SK-N-SH (cell line): ENCODE measurements at regions not wholly inside any gene's neighbourhood (a gene's known extent, or its start where the extent isn't known, plus 50 kb on each side); places are given as distances from the start of the nearest gene placed in this dataset.

ENCODE experiments used
- CTCF ChIA-PET: fragments of 300-600, 350-600 bp; formaldehyde crosslinking; extraction: SDS; loops from one replicate; lab custom pipeline; 2021; lab: Yijun Ruan, JAX
- POLR2A ChIA-PET: fragments of 350-600 bp; sonication (Branson Sonifier 250); formaldehyde crosslinking; extraction: SDS; loops from one replicate; lab custom pipeline; 2020; ENCODE audit warnings: antibody characterized with exemption, inconsistent platforms; lab: Yijun Ruan, JAX
- DNase-seq: peaks from one replicate; pipeline ENCODE4 v3.0.0; 2012
- H2AFZ ChIP-seq: fragments of 200-600 bp; sonication (generic); 2 replicates; pipeline ENCODE4 v1.8.1; 2016; ENCODE audit warnings: antibody characterized with exemption, mild to moderate bottlenecking, low read depth
- H3F3A ChIP-seq: fragments of 200-600 bp; sonication (generic); replicated peaks from 2 replicates; pipeline ENCODE3; 2016; ENCODE audit warnings: antibody characterized with exemption, mild to moderate bottlenecking; ENCODE audit not compliant: insufficient read depth
- H3K27ac ChIP-seq, 2 experiments: fragments of 200-500 bp in 1 of 2; fragments of 200-600 bp in 1 of 2; sonication (Bioruptor generic) in 1 of 2; sonication (generic), shearing (Covaris generic) in 1 of 2; 2 replicates each; pipeline versions ENCODE4 v1.5.1 to v1.6.1; 2014 to 2016; ENCODE audit warnings: low read depth in 2 of 2, inconsistent platforms in 1 of 2, low read length in 1 of 2, mild to moderate bottlenecking in 1 of 2, mixed read lengths in 1 of 2
- H3K27me3 ChIP-seq: fragments of 200-600 bp; sonication (generic), shearing (Covaris generic); 2 replicates; pipeline ENCODE4 v1.6.1; 2016; ENCODE audit warnings: mixed run types; ENCODE audit not compliant: insufficient read depth
- H3K36me3 ChIP-seq, 2 experiments: fragments of 200-500 bp in 1 of 2; fragments of 200-600 bp in 1 of 2; sonication (Bioruptor generic) in 1 of 2; sonication (generic) in 1 of 2; replicated peaks in 1 of 2; 2 replicates each; pipeline versions ENCODE3 to v1.5.1; 2014 to 2016; ENCODE audit warnings: low read length in 1 of 2, mild to moderate bottlenecking in 1 of 2; ENCODE audit not compliant: insufficient read depth in 2 of 2, control insufficient read depth in 1 of 2
- H3K4me1 ChIP-seq, 2 experiments: fragments of 200-500 bp in 1 of 2; fragments of 200-600 bp in 1 of 2; sonication (Bioruptor generic) in 1 of 2; sonication (generic), shearing (Covaris generic) in 1 of 2; 2 replicates each; pipeline versions ENCODE4 v1.5.1 to v1.6.1; 2014 to 2016; ENCODE audit warnings: low read depth in 1 of 2, low read length in 1 of 2, mixed run types in 1 of 2; ENCODE audit not compliant: insufficient read depth in 2 of 2, control insufficient read depth in 1 of 2
- H3K4me2 ChIP-seq: fragments of 200-600 bp; sonication (generic), shearing (Covaris generic); 2 replicates; pipeline ENCODE4 v1.6.1; 2017; ENCODE audit warnings: mixed run types
- H3K4me3 ChIP-seq, 2 experiments: fragments of 200-500 bp in 1 of 2; fragments of 200-600 bp in 1 of 2; sonication (Bioruptor generic) in 1 of 2; sonication (generic), shearing (Covaris generic) in 1 of 2; 2 replicates each; pipeline versions ENCODE4 v1.5.1 to v1.8.1; 2014 to 2016; ENCODE audit warnings: low read depth in 2 of 2, inconsistent platforms in 1 of 2, low read length in 1 of 2, mild to moderate bottlenecking in 1 of 2, mixed read lengths in 1 of 2, moderate library complexity in 1 of 2
- H3K79me2 ChIP-seq: fragments of 200-600 bp; sonication (generic); 2 replicates; pipeline ENCODE4 v1.8.1; 2017; ENCODE audit warnings: mild to moderate bottlenecking; ENCODE audit not compliant: insufficient read depth
- H3K9ac ChIP-seq: fragments of 200-600 bp; sonication (generic); 2 replicates; pipeline ENCODE4 v1.6.1; 2017; ENCODE audit warnings: mixed run types
- H3K9me2 ChIP-seq: fragments of 200-600 bp; sonication (generic); 2 replicates; pipeline ENCODE4 v1.6.1; 2017; ENCODE audit warnings: mixed run types
- H3K9me3 ChIP-seq: fragments of 200-600 bp; sonication (generic); 2 replicates; pipeline ENCODE4 v1.6.1; 2017; ENCODE audit warnings: mixed run types, mild to moderate bottlenecking, moderate library complexity
- H4K20me1 ChIP-seq: fragments of 200-600 bp; sonication (generic); 2 replicates; pipeline ENCODE4 v1.6.1; 2017; ENCODE audit warnings: mild to moderate bottlenecking, mixed run types; ENCODE audit not compliant: insufficient read depth
- CHD2 ChIP-seq: fragments of 150-350 bp; IDR thresholded peaks from 2 replicates; pipeline ENCODE4 v1.6.1; 2018; ENCODE audit warnings: low read length; ENCODE audit not compliant: partially characterized antibody
- FOSL2 ChIP-seq: IDR thresholded peaks from 2 replicates; pipeline ENCODE4 v1.4.0; 2012; ENCODE audit warnings: low read depth, mild to moderate bottlenecking, moderate library complexity, borderline replicate concordance
- FOXM1 ChIP-seq: IDR thresholded peaks from 2 replicates; pipeline ENCODE4 v1.4.0; 2012; ENCODE audit warnings: low read depth, mild to moderate bottlenecking
- IRF3 ChIP-seq: fragments of 150-350 bp; IDR thresholded peaks from 2 replicates; pipeline ENCODE4 v1.6.1; 2016; ENCODE audit warnings: mild to moderate bottlenecking, low read depth, low read length
- MAX ChIP-seq: IDR thresholded peaks from 2 replicates; pipeline ENCODE4 v1.4.0; 2012; ENCODE audit warnings: low read depth
- MEF2A ChIP-seq: IDR thresholded peaks from 2 replicates; pipeline ENCODE4 v1.4.0; 2012; ENCODE audit warnings: low read depth, borderline replicate concordance
- NFIC ChIP-seq: IDR thresholded peaks from 2 replicates; pipeline ENCODE4 v1.4.0; 2012; ENCODE audit warnings: borderline replicate concordance
- NRF1 ChIP-seq: IDR thresholded peaks from 2 replicates; pipeline ENCODE4 v1.6.1; 2012; ENCODE audit warnings: low read depth, mild to moderate bottlenecking, low read length
- PBX3 ChIP-seq: IDR thresholded peaks from 2 replicates; pipeline ENCODE4; 2012
- RAD21 ChIP-seq: IDR thresholded peaks from 2 replicates; pipeline ENCODE4 v1.6.1; 2012; ENCODE audit warnings: mild to moderate bottlenecking, low read length
- REST ChIP-seq: IDR thresholded peaks from 2 replicates; pipeline ENCODE4 v1.6.1; 2012; ENCODE audit warnings: mild to moderate bottlenecking, low read depth, low read length, moderate library complexity
- RFX5 ChIP-seq: IDR thresholded peaks from 2 replicates; pipeline ENCODE4 v1.6.1; 2012; ENCODE audit warnings: mild to moderate bottlenecking, improper control_type of control experiment, low read length
- SIN3A ChIP-seq: IDR thresholded peaks from 2 replicates; pipeline ENCODE4 v1.6.1; 2012; ENCODE audit warnings: low read depth, mild to moderate bottlenecking, low read length, moderate library complexity, borderline replicate concordance
- TAF1 ChIP-seq: IDR thresholded peaks from 2 replicates; pipeline ENCODE4 v1.6.1; 2012; ENCODE audit warnings: low read depth, mild to moderate bottlenecking, low read length, moderate library complexity, borderline replicate concordance
- TEAD4 ChIP-seq: IDR thresholded peaks from 2 replicates; pipeline ENCODE4 v1.4.0; 2012; ENCODE audit warnings: mild to moderate bottlenecking, borderline replicate concordance; ENCODE audit not compliant: insufficient read depth
- USF1 ChIP-seq: IDR thresholded peaks from 2 replicates; pipeline ENCODE4 v1.4.0; 2012; ENCODE audit warnings: low read depth, borderline replicate concordance
- USF2 ChIP-seq: fragments of 150-350 bp; IDR thresholded peaks from 2 replicates; pipeline ENCODE4 v1.6.1; 2017; ENCODE audit warnings: antibody characterized with exemption, low read length, low read depth, borderline replicate concordance
- YY1 ChIP-seq: IDR thresholded peaks from 2 replicates; pipeline ENCODE4 v1.4.0; 2012; ENCODE audit warnings: low read depth, mild to moderate bottlenecking
- ZBTB33 ChIP-seq: IDR thresholded peaks from 2 replicates; pipeline ENCODE4 v1.4.0; 2012; ENCODE audit warnings: low read depth, borderline replicate concordance
- WGBS: methylation state at CpG from one replicate; pipeline ENCODE4 v1.1.6; 2017; ENCODE audit warnings: low lambda C conversion rate; 5-methylcytosine and 5-hydroxymethylcytosine counted together

- no peaks in the 10 kb centered on the region for H3F3A ChIP-seq
- DNase-seq = no peak
- no peaks in the 10 kb centered on the region for H3K36me3 ChIP-seq
- H3K9ac ChIP-seq = no peak overlapping the region
- no peaks in the 10 kb centered on the region for H3K4me1 ChIP-seq
- H3K27ac ChIP-seq = no peak overlapping the region
- 7% methylated on average over 5 of the region's 5 CpGs for WGBS
- no peaks in the 10 kb centered on the region for H3K79me2 ChIP-seq
- H3K4me2 ChIP-seq = no peak overlapping the region
- TF ChIP-seq IRF3 (no peak), YY1 (no peak), SIN3A (no peak), RFX5 (no peak), PBX3 (no peak), FOSL2 (no peak), TAF1 (no peak), CHD2 (no peak), TEAD4 (no peak), USF1 (no peak), MAX (no peak), NRF1 (no peak), FOXM1 (no peak), USF2 (no peak), RAD21 (no peak), REST (no peak), ZBTB33 (no peak), NFIC (no peak), MEF2A (no peak)
- no peaks in the 10 kb centered on the region for H3K27me3 ChIP-seq
- H3K4me3 ChIP-seq = no peak overlapping the region
- H3K9me3 ChIP-seq = no peaks in the 10 kb centered on the region
- no peaks in the 10 kb centered on the region for H4K20me1 ChIP-seq
- H2AFZ ChIP-seq = no peak overlapping the region
- CTCF ChIA-PET = no interaction called here
- no peaks in the 10 kb centered on the region for H3K9me2 ChIP-seq
- POLR2A ChIA-PET = no interaction called here
These were observed 1092.0 kb upstream of the MAP3K7 start for GRCh38 chr6:91678679-91679446.
